KOPT-K1 (cell line): ENCODE measurements at regions not wholly inside any gene's neighbourhood (a gene's known extent, or its start where the extent isn't known, plus 50 kb on each side); places are given as distances from the start of the nearest gene placed in this dataset.
"Not testable (repeated sequence)": the region's sequence is repeated elsewhere in the genome, so short reads cannot be mapped to it uniquely, and the experiment has no call there.

Experiments
- H3K27ac ChIP-seq: fragments of 200-600 bp; sonication (generic); 2 replicates; pipeline ENCODE4 v1.5.1; 2016; ENCODE audit warnings: antibody characterized with exemption, mild to moderate bottlenecking, low read depth, low read length; ENCODE audit not compliant: poor library complexity, severe bottlenecking
- H3K36me3 ChIP-seq: fragments of 200-600 bp; sonication (generic); 2 replicates; pipeline ENCODE4 v1.5.1; 2017; ENCODE audit warnings: antibody characterized with exemption, mild to moderate bottlenecking, low read length, moderate library complexity; ENCODE audit not compliant: insufficient read depth
- H3K9me3 ChIP-seq: fragments of 200-600 bp; sonication (generic); 2 replicates; pipeline ENCODE4 v1.5.1; 2017; ENCODE audit warnings: antibody characterized with exemption, low read length, mild to moderate bottlenecking; ENCODE audit not compliant: insufficient read depth, poor library complexity, severe bottlenecking

GRCh38 chr9:88915916-88916315 lies 75.4 kb upstream of the S1PR3 start:
- Histone ChIP-seq H3K36me3 (no peaks in the 10 kb centered on the region), H3K9me3 (peaks cover 35% of the 10 kb centered on the region), H3K27ac (no peak overlapping the region)

GRCh38 chr9:88916894-88917293 lies 74.4 kb upstream of the S1PR3 start:
- H3K9me3 ChIP-seq: peaks cover 35% of the 10 kb centered on the region
- H3K27ac ChIP-seq: no peak overlapping the region
- H3K36me3 ChIP-seq: no peaks in the 10 kb centered on the region

GRCh38 chr9:88917375-88917774 lies 73.9 kb upstream of the S1PR3 start:
- H3K9me3 ChIP-seq: peaks cover 35% of the 10 kb centered on the region

GRCh38 chr9:88918537-88918936 lies 72.7 kb upstream of the S1PR3 start:
- not testable (repeated sequence) for H3K36me3 ChIP-seq, H3K27ac ChIP-seq
- peaks cover 35% of the 10 kb centered on the region for H3K9me3 ChIP-seq

More at GRCh38 chr9:88917375-88917774, 73.9 kb upstream of the S1PR3 start:
- no peaks in the 10 kb centered on the region for H3K36me3 ChIP-seq
- H3K27ac ChIP-seq: no peak overlapping the region

GRCh38 chr9:88920645-88921044 lies 70.6 kb upstream of the S1PR3 start:
- H3K27ac ChIP-seq: peak overlapping the region; percentile 90
- no peaks in the 10 kb centered on the region for H3K36me3 ChIP-seq
- peaks cover 35% of the 10 kb centered on the region for H3K9me3 ChIP-seq

- H3K9me3 ChIP-seq: peaks cover 35% of the 10 kb centered on the region
Observed at GRCh38 chr9:88922091-88922490, 69.2 kb upstream of the S1PR3 start.

GRCh38 chr9:88923092-88923491 lies 68.2 kb upstream of the S1PR3 start:
- no peaks in the 10 kb centered on the region for H3K36me3 ChIP-seq
- H3K27ac ChIP-seq: peak overlapping the region; percentile 90
- peaks cover 27% of the 10 kb centered on the region for H3K9me3 ChIP-seq

More at GRCh38 chr9:88922091-88922490, 69.2 kb upstream of the S1PR3 start:
- H3K36me3 ChIP-seq: no peaks in the 10 kb centered on the region
- peak overlapping the region; percentile 90 for H3K27ac ChIP-seq

- H3K36me3 ChIP-seq: no peaks in the 10 kb centered on the region
- H3K9me3 ChIP-seq: peaks cover 20% of the 10 kb centered on the region
- H3K27ac ChIP-seq: peak overlapping the region; percentile 90
Observed at GRCh38 chr9:88923653-88924288, 67.5 kb upstream of the S1PR3 start.

- Histone ChIP-seq H3K27ac (no peak overlapping the region), H3K36me3 (no peaks in the 10 kb centered on the region), H3K9me3 (peaks cover 3% of the 10 kb centered on the region)
Observed at GRCh38 chr9:88925481-88925880, 65.8 kb upstream of the S1PR3 start.

GRCh38 chr9:88926781-88927505 lies 64.3 kb upstream of the S1PR3 start:
- Histone ChIP-seq H3K27ac (peak overlapping the region; percentile 36), H3K9me3 (peaks cover 5% of the 10 kb centered on the region), H3K36me3 (no peaks in the 10 kb centered on the region)

- Histone ChIP-seq H3K36me3 (no peaks in the 10 kb centered on the region), H3K9me3 (peaks cover 5% of the 10 kb centered on the region), H3K27ac (peak overlapping the region; percentile 36)
Observed at GRCh38 chr9:88927510-88927909, 63.8 kb upstream of the S1PR3 start.

- Histone ChIP-seq H3K36me3 (no peaks in the 10 kb centered on the region), H3K27ac (no peak overlapping the region)
Observed at GRCh38 chr9:88930716-88931115, 60.6 kb upstream of the S1PR3 start.

GRCh38 chr9:88932766-88933165 lies 58.5 kb upstream of the S1PR3 start:
- Histone ChIP-seq H3K27ac (no peak overlapping the region), H3K9me3 (peaks cover 5% of the 10 kb centered on the region), H3K36me3 (no peaks in the 10 kb centered on the region)

More at GRCh38 chr9:88930716-88931115, 60.6 kb upstream of the S1PR3 start:
- H3K9me3 ChIP-seq: peaks cover 5% of the 10 kb centered on the region

GRCh38 chr9:88933607-88934379 lies 57.5 kb upstream of the S1PR3 start:
- Histone ChIP-seq H3K9me3 (peaks cover 5% of the 10 kb centered on the region), H3K36me3 (no peaks in the 10 kb centered on the region), H3K27ac (no peak overlapping the region)

GRCh38 chr9:88934876-88935535 lies 56.3 kb upstream of the S1PR3 start:
- H3K36me3 ChIP-seq: no peaks in the 10 kb centered on the region
- peaks cover 5% of the 10 kb centered on the region for H3K9me3 ChIP-seq
- no peak overlapping the region for H3K27ac ChIP-seq
